GM13976 (cell line): ENCODE measurements at regions not wholly inside any gene's neighbourhood (a gene's known extent, or its start where the extent isn't known, plus 50 kb on each side); places are given as distances from the start of the nearest gene placed in this dataset.

Experiments used
- DNase-seq: peaks from one replicate; pipeline ENCODE4 v3.0.0; 2012; ENCODE audit warnings: low spot score
- CTCF ChIP-seq: IDR thresholded peaks from 2 replicates; pipeline ENCODE4 v1.5.1; 2012; ENCODE audit warnings: borderline replicate concordance, mild to moderate bottlenecking; ENCODE audit not compliant: insufficient read depth; ENCODE audit errors: extremely low read depth, missing control alignments, control extremely low read depth
- in situ Hi-C: fragments of 300-500 bp; cut with MboI; formaldehyde crosslinking; loops from one replicate; pipeline ENCODE4 v1.12.0; 2022; ENCODE audit warnings: low sequenced_read_pairs, mixed read lengths, inconsistent platforms; ENCODE audit not compliant: unreplicated experiment

- TF ChIP-seq CTCF, result no peak
- in situ Hi-C loops, result no loop called here
Measured at GRCh38 chr14:101113835-101114725, 210.6 kb upstream of the RTL1 start.

GRCh38 chr14:101114726-101115515 is 211.4 kb upstream of the RTL1 start:
- no peak for TF ChIP-seq CTCF
- in situ Hi-C loops, result no loop called here
- no peak for DNase-seq

More at GRCh38 chr14:101113835-101114725, 210.6 kb upstream of the RTL1 start:
- no peak for DNase-seq

GRCh38 chr14:101115652-101116051 is 212.1 kb upstream of the RTL1 start:
- in situ Hi-C loops, result no loop called here
- no peak for DNase-seq
- TF ChIP-seq CTCF, result no peak

GRCh38 chr14:101116065-101116464 is 212.5 kb upstream of the RTL1 start:
- peak; percentile 8 for DNase-seq
- in situ Hi-C loops, result no loop called here
- no peak for TF ChIP-seq CTCF

- no peak for TF ChIP-seq CTCF
- in situ Hi-C loops, result no loop called here
- DNase-seq, result peak; percentile 3
Measured at GRCh38 chr14:101116486-101117130, 213.1 kb upstream of the RTL1 start.

GRCh38 chr14:101117543-101117942 is 214.0 kb upstream of the RTL1 start:
- in situ Hi-C loops, result no loop called here
- DNase-seq, result no peak
- no peak for TF ChIP-seq CTCF
